DOHH2 (cell line): ENCODE measurements at regions not wholly inside any gene's neighbourhood (a gene's known extent, or its start where the extent isn't known, plus 50 kb on each side); places are given as distances from the start of the nearest gene placed in this dataset.
"Not testable (repeated sequence)": the region's sequence is repeated elsewhere in the genome, so short reads cannot be mapped to it uniquely, and the experiment has no call there.

Experiments
- H3F3A ChIP-seq: fragments of 200-600 bp; sonication (generic), shearing (Covaris generic); 2 replicates; pipeline ENCODE4 v1.6.0; 2016; ENCODE audit warnings: antibody characterized with exemption, mild to moderate bottlenecking; ENCODE audit not compliant: control insufficient read depth, insufficient read depth
- H3K27ac ChIP-seq: fragments of 200-600 bp; sonication (generic); 2 replicates; pipeline ENCODE4 v1.5.1; 2014; ENCODE audit warnings: low read depth, mild to moderate bottlenecking, low read length, moderate library complexity
- H3K27me3 ChIP-seq: fragments of 200-600 bp; sonication (generic); 2 replicates; pipeline ENCODE4 v1.6.1; 2014; ENCODE audit warnings: mild to moderate bottlenecking, low read length, mixed read lengths; ENCODE audit not compliant: control insufficient read depth
- H3K36me3 ChIP-seq: fragments of 200-600 bp; sonication (generic); 2 replicates; pipeline ENCODE4 v1.6.1; 2014; ENCODE audit warnings: mild to moderate bottlenecking, low read length, moderate library complexity, mixed read lengths; ENCODE audit not compliant: control insufficient read depth
- H3K4me1 ChIP-seq: fragments of 200-600 bp; sonication (generic); 2 replicates; pipeline ENCODE4 v1.6.1; 2014; ENCODE audit warnings: mild to moderate bottlenecking, low read length, mixed read lengths; ENCODE audit not compliant: control insufficient read depth
- H3K4me2 ChIP-seq: fragments of 200-600 bp; sonication (generic); 2 replicates; pipeline ENCODE4 v1.6.0; 2014; ENCODE audit warnings: mild to moderate bottlenecking, low read length, moderate library complexity
- H3K4me3 ChIP-seq: fragments of 200-600 bp; sonication (generic); 2 replicates; pipeline ENCODE4 v1.5.1; 2014; ENCODE audit warnings: mild to moderate bottlenecking, low read length, mixed read lengths
- H3K79me2 ChIP-seq: fragments of 200-600 bp; sonication (generic); 2 replicates; pipeline ENCODE4 v1.6.1; 2014; ENCODE audit warnings: mild to moderate bottlenecking, low read length, mixed read lengths; ENCODE audit not compliant: control insufficient read depth
- H3K9me2 ChIP-seq: fragments of 200-600 bp; sonication (generic); replicated peaks from 2 replicates; pipeline ENCODE4 v1.6.1; 2014; ENCODE audit warnings: mild to moderate bottlenecking, low read length, mixed read lengths; ENCODE audit not compliant: control insufficient read depth
- H3K9me3 ChIP-seq: fragments of 200-600 bp; sonication (generic); 2 replicates; pipeline ENCODE4 v1.6.1; 2014; ENCODE audit warnings: antibody characterized with exemption, low read length, mixed read lengths; ENCODE audit not compliant: control insufficient read depth, insufficient read depth
- H4K20me1 ChIP-seq: fragments of 200-600 bp; sonication (generic); 2 replicates; pipeline ENCODE4 v1.6.0; 2014; ENCODE audit warnings: low read depth, mild to moderate bottlenecking, antibody characterized with exemption, low read length, moderate library complexity; ENCODE audit not compliant: control insufficient read depth, insufficient read depth
- CTCF ChIP-seq: fragments of 200-600 bp; sonication (generic); IDR thresholded peaks from one replicate; pipeline ENCODE4 v1.5.1; 2014; ENCODE audit warnings: antibody characterized with exemption, mild to moderate bottlenecking, low read depth, low read length; ENCODE audit not compliant: poor library complexity, severe bottlenecking
- EZH2phosphoT487 ChIP-seq: fragments of 200-600 bp; sonication (generic); IDR thresholded peaks from 2 replicates; pipeline ENCODE4 v1.6.1; 2017; ENCODE audit warnings: borderline replicate concordance, mild to moderate bottlenecking, antibody characterized with exemption, low read length, moderate library complexity, mixed read lengths

- Histone ChIP-seq H3K27ac (no peak overlapping the region), H3K27me3 (peaks cover 18% of the 10 kb centered on the region), H3K36me3 (no peaks in the 10 kb centered on the region), H3K4me1 (no peaks in the 10 kb centered on the region), H3K9me2 (no peaks in the 10 kb centered on the region; the same call in 1 of the 2 replicates), H3F3A (no peaks in the 10 kb centered on the region), H3K4me3 (no peak overlapping the region), H3K4me2 (no peak overlapping the region), H3K79me2 (no peaks in the 10 kb centered on the region), H3K9me3 (no peaks in the 10 kb centered on the region), H4K20me1 (no peaks in the 10 kb centered on the region)
- TF ChIP-seq CTCF (no peak), EZH2phosphoT487 (no peak)
These were observed 366.9 kb upstream of the PPP2R3A start for GRCh38 chr3:135598597-135598996.

- H3K27ac ChIP-seq, H3K36me3 ChIP-seq, H3K9me3 ChIP-seq, H4K20me1 ChIP-seq, H3K4me2 ChIP-seq, H3K4me1 ChIP-seq, H3F3A ChIP-seq, H3K79me2 ChIP-seq, H3K4me3 ChIP-seq, H3K9me2 ChIP-seq, H3K27me3 ChIP-seq: not testable (repeated sequence)
These were observed 361.0 kb upstream of the PPP2R3A start for GRCh38 chr3:135604512-135604911.

- Histone ChIP-seq H3K9me3 (no peaks in the 10 kb centered on the region), H3K4me2 (no peak overlapping the region), H3F3A (no peaks in the 10 kb centered on the region), H4K20me1 (no peaks in the 10 kb centered on the region), H3K27ac (no peak overlapping the region), H3K4me1 (no peaks in the 10 kb centered on the region), H3K4me3 (no peak overlapping the region), H3K79me2 (no peaks in the 10 kb centered on the region), H3K36me3 (no peaks in the 10 kb centered on the region), H3K27me3 (no peaks in the 10 kb centered on the region), H3K9me2 (no peaks in the 10 kb centered on the region)
- no peak for TF ChIP-seq CTCF
- no peak for TF ChIP-seq EZH2phosphoT487
These were observed 347.4 kb upstream of the PPP2R3A start for GRCh38 chr3:135618123-135618522.

GRCh38 chr3:135621184-135621920 is 344.2 kb upstream of the PPP2R3A start:
- H4K20me1 ChIP-seq = no peaks in the 10 kb centered on the region
- H3K27me3 ChIP-seq = no peaks in the 10 kb centered on the region
- no peaks in the 10 kb centered on the region for H3F3A ChIP-seq
- no peaks in the 10 kb centered on the region for H3K9me3 ChIP-seq
- TF ChIP-seq EZH2phosphoT487 (no peak), CTCF (no peak)
- H3K9me2 ChIP-seq = no peaks in the 10 kb centered on the region
- H3K4me1 ChIP-seq = no peaks in the 10 kb centered on the region
- no peak overlapping the region for H3K4me2 ChIP-seq
- H3K36me3 ChIP-seq = no peaks in the 10 kb centered on the region
- no peaks in the 10 kb centered on the region for H3K79me2 ChIP-seq
- H3K27ac ChIP-seq = no peak overlapping the region
- H3K4me3 ChIP-seq = no peak overlapping the region
